A673 (cell line): ENCODE measurements at regions not wholly inside any gene's neighbourhood (a gene's known extent, or its start where the extent isn't known, plus 50 kb on each side); places are given as distances from the start of the nearest gene placed in this dataset.

Experiments used
- CTCF ChIP-seq: fragments of 300-800, 200-600 bp; sonication (generic); conservative IDR thresholded peaks from 2 replicates; pipeline ENCODE4 v1.5.1; 2017; ENCODE audit warnings: low read depth, mild to moderate bottlenecking, antibody characterized with exemption, low read length, moderate library complexity, mixed read lengths
- EZH2 ChIP-seq: fragments of 200-600 bp; sonication (generic); IDR thresholded peaks from 2 replicates; pipeline ENCODE4 v1.6.1; 2017; ENCODE audit warnings: borderline replicate concordance, low read depth, mild to moderate bottlenecking, mixed read lengths, antibody characterized with exemption, low read length; ENCODE audit not compliant: poor library complexity, severe bottlenecking

GRCh38 chr16:50900391-50900942 is 158.6 kb downstream of the CYLD start:
- TF ChIP-seq CTCF, result no peak
- TF ChIP-seq EZH2, result no peak
